ENCODE measurements at regions not wholly inside any gene's neighbourhood (a gene's known extent, or its start where the extent isn't known, plus 50 kb on each side); places are given as distances from the start of the nearest gene placed in this dataset.

GRCh38 chr18:10119991-10120390 is 206.2 kb downstream of the VAPA start:
- no peak for DNase-seq
- no peak for TF ChIP-seq GATA1 (IDR thresholded peaks at IDR 0.05; ENCODE audit: low read depth, low read length)
- no peak for TF ChIP-seq POLR2A (IDR thresholded peaks at IDR 0.05; ENCODE audit: low read length)

GRCh38 chr18:10120622-10121021 is 206.8 kb downstream of the VAPA start:
- TF ChIP-seq POLR2A (IDR thresholded peaks at IDR 0.05; ENCODE audit: low read length) (no peak), GATA1 (IDR thresholded peaks at IDR 0.05; ENCODE audit: low read depth, low read length) (no peak)
- DNase-seq: no peak

- TF ChIP-seq POLR2A (IDR thresholded peaks at IDR 0.05; ENCODE audit: low read length): no peak
- no peak for TF ChIP-seq GATA1 (IDR thresholded peaks at IDR 0.05; ENCODE audit: low read depth, low read length)
- DNase-seq: no peak
These were observed 207.2 kb downstream of the VAPA start for GRCh38 chr18:10121028-10121427.

GRCh38 chr18:10121786-10122515 is 208.1 kb downstream of the VAPA start:
- DNase-seq: no peak
- TF ChIP-seq POLR2A (IDR thresholded peaks at IDR 0.05; ENCODE audit: low read length): no peak
- no peak for TF ChIP-seq GATA1 (IDR thresholded peaks at IDR 0.05; ENCODE audit: low read depth, low read length)

GRCh38 chr18:10122988-10123950 is 209.5 kb downstream of the VAPA start:
- no peak for DNase-seq
- TF ChIP-seq POLR2A (IDR thresholded peaks at IDR 0.05; ENCODE audit: low read length): no peak
- no peak for TF ChIP-seq GATA1 (IDR thresholded peaks at IDR 0.05; ENCODE audit: low read depth, low read length)

- TF ChIP-seq GATA1 (IDR thresholded peaks at IDR 0.05; ENCODE audit: low read depth, low read length): no peak
- TF ChIP-seq POLR2A (IDR thresholded peaks at IDR 0.05; ENCODE audit: low read length): no peak
- no peak for DNase-seq
These were observed 210.3 kb downstream of the VAPA start for GRCh38 chr18:10124071-10124470.

GRCh38 chr18:10124557-10124956 is 210.7 kb downstream of the VAPA start:
- TF ChIP-seq GATA1 (IDR thresholded peaks at IDR 0.05; ENCODE audit: low read depth, low read length) (no peak), POLR2A (IDR thresholded peaks at IDR 0.05; ENCODE audit: low read length) (no peak)
- DNase-seq: no peak

- DNase-seq: no peak
- TF ChIP-seq GATA1 (IDR thresholded peaks at IDR 0.05; ENCODE audit: low read depth, low read length) (no peak), POLR2A (IDR thresholded peaks at IDR 0.05; ENCODE audit: low read length) (no peak)
These were observed 211.2 kb downstream of the VAPA start for GRCh38 chr18:10124967-10125366.

GRCh38 chr18:10127729-10128128 is 213.9 kb downstream of the VAPA start:
- TF ChIP-seq POLR2A (IDR thresholded peaks at IDR 0.05; ENCODE audit: low read length) (no peak), GATA1 (IDR thresholded peaks at IDR 0.05; ENCODE audit: low read depth, low read length) (no peak)
- no peak for DNase-seq

- DNase-seq: no peak
- TF ChIP-seq POLR2A (IDR thresholded peaks at IDR 0.05; ENCODE audit: low read length) (no peak), GATA1 (IDR thresholded peaks at IDR 0.05; ENCODE audit: low read depth, low read length) (no peak)
These were observed 215.2 kb downstream of the VAPA start for GRCh38 chr18:10128921-10129501.

GRCh38 chr18:10130606-10131005 is 216.8 kb downstream of the VAPA start:
- no peak for TF ChIP-seq GATA1 (IDR thresholded peaks at IDR 0.05; ENCODE audit: low read depth, low read length)
- no peak for TF ChIP-seq POLR2A (IDR thresholded peaks at IDR 0.05; ENCODE audit: low read length)
- no peak for DNase-seq

GRCh38 chr18:10131081-10131459 is 217.3 kb downstream of the VAPA start:
- TF ChIP-seq GATA1 (IDR thresholded peaks at IDR 0.05; ENCODE audit: low read depth, low read length): no peak
- no peak for TF ChIP-seq POLR2A (IDR thresholded peaks at IDR 0.05; ENCODE audit: low read length)
- DNase-seq: no peak

GRCh38 chr18:10131460-10132395 is 217.9 kb downstream of the VAPA start:
- no peak for DNase-seq
- TF ChIP-seq GATA1 (IDR thresholded peaks at IDR 0.05; ENCODE audit: low read depth, low read length): no peak
- no peak for TF ChIP-seq POLR2A (IDR thresholded peaks at IDR 0.05; ENCODE audit: low read length)

All from erythroblast (primary cell).